ENCODE measurements at regions not wholly inside any gene's neighbourhood (a gene's known extent, or its start where the extent isn't known, plus 50 kb on each side); places are given as distances from the start of the nearest gene placed in this dataset.
"Not testable (repeated sequence)": the region's sequence is repeated elsewhere in the genome, so short reads cannot be mapped to it uniquely, and the experiment has no call there.

DNA sequence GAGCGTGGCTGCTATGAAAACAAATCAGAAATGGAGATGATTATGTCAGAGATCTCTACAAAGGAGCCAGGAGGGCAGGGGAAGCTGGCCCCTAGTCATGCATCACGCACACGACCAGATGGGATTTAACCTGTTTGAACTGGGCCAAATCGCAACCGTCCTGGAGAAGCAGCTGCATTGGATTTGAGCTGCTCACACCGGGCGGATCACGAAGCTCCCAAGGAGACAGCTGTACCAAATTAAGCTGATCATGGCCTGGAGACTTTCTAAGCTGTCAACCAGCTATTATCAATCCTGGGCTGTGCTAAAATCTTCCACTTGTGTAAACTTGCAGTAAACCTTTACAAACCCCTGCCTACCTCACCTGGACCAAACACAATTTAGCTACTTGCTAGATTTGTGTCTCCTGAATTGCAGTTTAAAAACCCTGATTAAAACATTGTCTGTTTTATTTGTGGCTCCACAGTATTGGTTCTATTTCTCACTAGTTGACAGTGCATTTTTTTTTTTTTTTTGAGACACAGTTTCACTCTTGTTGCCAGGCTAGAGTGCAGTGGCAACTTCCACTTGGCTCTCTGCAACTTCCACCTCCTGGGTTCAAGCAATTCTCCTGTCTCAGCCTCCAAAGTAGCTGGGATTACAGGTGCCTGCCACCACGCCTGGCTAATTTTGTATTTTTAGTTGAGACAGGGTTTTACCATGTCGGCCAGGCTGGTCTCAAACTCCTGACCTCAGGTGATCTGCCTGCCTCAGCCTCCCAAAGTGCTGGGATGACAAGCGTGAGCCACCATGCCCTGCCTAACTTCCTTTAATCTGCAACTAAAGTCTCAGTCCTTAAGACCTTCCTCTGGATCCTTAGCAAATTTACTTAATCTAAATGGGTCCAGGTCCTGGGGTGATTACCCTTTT lies 98.3 kb upstream of the GRIN2A start:
- no peaks in the 10 kb centered on the region for H3K27me3 ChIP-seq (ENCODE audit: control insufficient read depth in 3 of 3, insufficient read depth in 3 of 3, low read length in 2 of 3)
- H3K9ac ChIP-seq (ENCODE audit: insufficient read depth in 1 of 2, low read length in 2 of 2): no peak overlapping the region
- peaks cover 0 to 6% (median 4%) of the 10 kb centered on the region in 4 donors for H3K9me3 ChIP-seq (ENCODE audit: control insufficient read depth in 4 of 4, insufficient read depth in 3 of 4, low read length in 3 of 4)
- no peaks in the 10 kb centered on the region for H3K36me3 ChIP-seq (ENCODE audit: control insufficient read depth in 4 of 4, insufficient read depth in 4 of 4, low read length in 4 of 4)
- ATAC-seq (ENCODE audit: insufficient read depth, low FRiP score) (no peak), DNase-seq (no peak)
- TF ChIP-seq, protein P1, sequence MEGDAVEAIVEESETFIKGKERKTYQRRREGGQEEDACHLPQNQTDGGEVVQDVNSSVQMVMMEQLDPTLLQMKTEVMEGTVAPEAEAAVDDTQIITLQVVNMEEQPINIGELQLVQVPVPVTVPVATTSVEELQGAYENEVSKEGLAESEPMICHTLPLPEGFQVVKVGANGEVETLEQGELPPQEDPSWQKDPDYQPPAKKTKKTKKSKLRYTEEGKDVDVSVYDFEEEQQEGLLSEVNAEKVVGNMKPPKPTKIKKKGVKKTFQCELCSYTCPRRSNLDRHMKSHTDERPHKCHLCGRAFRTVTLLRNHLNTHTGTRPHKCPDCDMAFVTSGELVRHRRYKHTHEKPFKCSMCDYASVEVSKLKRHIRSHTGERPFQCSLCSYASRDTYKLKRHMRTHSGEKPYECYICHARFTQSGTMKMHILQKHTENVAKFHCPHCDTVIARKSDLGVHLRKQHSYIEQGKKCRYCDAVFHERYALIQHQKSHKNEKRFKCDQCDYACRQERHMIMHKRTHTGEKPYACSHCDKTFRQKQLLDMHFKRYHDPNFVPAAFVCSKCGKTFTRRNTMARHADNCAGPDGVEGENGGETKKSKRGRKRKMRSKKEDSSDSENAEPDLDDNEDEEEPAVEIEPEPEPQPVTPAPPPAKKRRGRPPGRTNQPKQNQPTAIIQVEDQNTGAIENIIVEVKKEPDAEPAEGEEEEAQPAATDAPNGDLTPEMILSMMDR (IDR thresholded peaks at IDR 0.05; ENCODE audit: control extremely low read depth, extremely low read depth): no peak
- no peak overlapping the region for H3K27ac ChIP-seq (ENCODE audit: low read depth in 1 of 2, low read length in 1 of 2)
- no peak overlapping the region for H3K4me3 ChIP-seq
- 59 to 71% methylated on average over 11 of the region's 11 CpGs for WGBS, 2 donors
- no peaks in the 10 kb centered on the region for H3K4me1 ChIP-seq (ENCODE audit: control insufficient read depth in 5 of 5, insufficient read depth in 5 of 5, low read length in 5 of 5)

DNA sequence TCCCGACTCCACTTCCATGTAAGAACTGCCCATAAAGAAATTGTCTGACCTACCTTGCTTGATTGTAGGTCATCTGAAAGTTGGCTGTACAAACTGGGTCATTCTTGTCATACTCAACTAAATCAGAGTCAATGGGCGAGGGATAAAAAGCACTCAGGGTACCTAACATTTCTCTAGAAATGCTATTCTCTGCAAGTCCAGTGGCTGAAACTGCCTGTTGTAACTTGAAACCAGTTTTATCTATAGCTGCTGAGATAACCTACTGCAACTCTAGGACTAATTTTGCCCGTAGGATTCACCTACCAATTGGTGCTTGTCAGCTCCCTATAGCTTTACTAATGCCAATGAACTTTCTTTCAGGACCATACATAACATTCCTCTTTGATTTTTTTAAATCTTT lies 100.1 kb upstream of the GRIN2A start:
- Histone ChIP-seq H3K27ac (ENCODE audit: low read depth in 1 of 2, low read length in 1 of 2) (no peak overlapping the region), H3K4me1 (ENCODE audit: control insufficient read depth in 5 of 5, insufficient read depth in 5 of 5, low read length in 5 of 5) (no peaks in the 10 kb centered on the region), H3K36me3 (ENCODE audit: control insufficient read depth in 4 of 4, insufficient read depth in 4 of 4, low read length in 4 of 4) (no peaks in the 10 kb centered on the region), H3K27me3 (ENCODE audit: control insufficient read depth in 3 of 3, insufficient read depth in 3 of 3, low read length in 2 of 3) (no peaks in the 10 kb centered on the region), H3K4me3 (no peak overlapping the region), H3K9ac (ENCODE audit: insufficient read depth in 1 of 2, low read length in 2 of 2) (no peak overlapping the region), H3K9me3 (ENCODE audit: control insufficient read depth in 4 of 4, insufficient read depth in 3 of 4, low read length in 3 of 4) (peaks cover 0 to 6% (median 4%) of the 10 kb centered on the region in 4 donors)
- TF ChIP-seq, protein P1 (IDR thresholded peaks at IDR 0.05; ENCODE audit: control extremely low read depth, extremely low read depth): no peak
- ATAC-seq (ENCODE audit: insufficient read depth, low FRiP score) (no peak), DNase-seq (no peak)
- WGBS, 2 donors: 54 to 76% methylated on average over 3 of the region's 3 CpGs

DNA sequence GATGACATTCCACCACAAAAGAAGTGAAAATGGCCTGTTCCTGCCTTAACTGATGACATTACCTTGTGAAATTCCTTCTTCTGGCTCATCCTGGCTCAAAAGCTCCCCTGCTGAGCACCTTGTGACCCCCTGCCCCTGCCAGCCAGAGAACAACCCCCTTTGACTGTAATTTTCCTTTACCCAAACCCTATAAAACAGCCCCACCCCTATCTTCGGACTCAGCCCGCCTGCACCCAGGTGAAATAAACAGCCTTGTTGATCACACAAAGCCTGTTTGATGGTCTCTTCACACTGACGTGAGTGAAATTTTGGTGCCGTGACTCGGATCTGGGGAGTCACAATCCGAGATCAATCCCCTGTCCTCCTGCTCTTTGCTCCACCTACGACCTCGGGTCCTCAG lies 101.0 kb upstream of the GRIN2A start:
- not testable (repeated sequence) for H3K36me3 ChIP-seq (ENCODE audit: control insufficient read depth in 4 of 4, insufficient read depth in 4 of 4, low read length in 4 of 4); H3K4me3 ChIP-seq; DNase-seq; H3K4me1 ChIP-seq (ENCODE audit: control insufficient read depth in 5 of 5, insufficient read depth in 5 of 5, low read length in 5 of 5); ATAC-seq (ENCODE audit: insufficient read depth, low FRiP score); H3K27ac ChIP-seq (ENCODE audit: low read depth in 1 of 2, low read length in 1 of 2); H3K9ac ChIP-seq (ENCODE audit: insufficient read depth in 1 of 2, low read length in 2 of 2); H3K27me3 ChIP-seq (ENCODE audit: control insufficient read depth in 3 of 3, insufficient read depth in 3 of 3, low read length in 2 of 3); H3K9me3 ChIP-seq (ENCODE audit: control insufficient read depth in 4 of 4, insufficient read depth in 3 of 4, low read length in 3 of 4)
- 72 to 78% methylated on average over 8 of the region's 8 CpGs for WGBS, 2 donors

DNA sequence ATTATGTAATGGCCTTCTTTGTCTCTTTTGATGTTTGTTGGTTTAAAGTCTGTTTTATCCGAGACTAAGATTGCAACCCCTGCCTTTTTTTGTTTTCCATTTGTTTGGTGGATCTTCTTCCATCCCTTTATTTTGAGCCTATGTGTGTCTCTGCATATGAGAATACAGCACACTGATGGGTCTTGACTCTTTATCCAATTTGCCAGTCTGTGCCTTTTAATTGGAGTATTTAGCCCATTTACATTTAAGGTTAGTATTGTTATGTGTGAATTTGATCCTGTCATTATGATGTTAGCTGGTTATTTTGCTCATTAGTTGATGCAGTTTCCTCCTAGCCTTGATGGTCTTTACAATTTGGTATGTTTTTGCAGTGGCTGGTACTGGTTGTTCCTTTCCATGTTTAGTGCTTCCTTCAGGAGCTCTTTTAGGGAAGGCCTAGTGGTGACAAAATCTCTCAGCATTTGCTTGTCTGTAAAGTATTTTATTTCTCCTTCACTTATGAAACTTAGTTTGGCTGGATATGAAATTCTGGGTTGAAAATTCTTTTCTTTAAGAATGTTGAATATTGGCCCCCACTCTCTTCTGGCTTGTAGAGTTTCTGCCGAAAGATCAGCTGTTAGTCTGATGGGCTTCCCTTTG lies 95.3 kb upstream of the ATF7IP2 start:
- not testable (repeated sequence) for H3K4me1 ChIP-seq (ENCODE audit: control insufficient read depth in 5 of 5, insufficient read depth in 5 of 5, low read length in 5 of 5); H3K27ac ChIP-seq (ENCODE audit: low read depth in 1 of 2, low read length in 1 of 2); H3K4me3 ChIP-seq; H3K9me3 ChIP-seq (ENCODE audit: control insufficient read depth in 4 of 4, insufficient read depth in 3 of 4, low read length in 3 of 4); ATAC-seq (ENCODE audit: insufficient read depth, low FRiP score); H3K27me3 ChIP-seq (ENCODE audit: control insufficient read depth in 3 of 3, insufficient read depth in 3 of 3, low read length in 2 of 3); H3K9ac ChIP-seq (ENCODE audit: insufficient read depth in 1 of 2, low read length in 2 of 2); H3K36me3 ChIP-seq (ENCODE audit: control insufficient read depth in 4 of 4, insufficient read depth in 4 of 4, low read length in 4 of 4); DNase-seq
- WGBS, 2 donors: 88 to 100% methylated on average over 1 to 2 of the region's 2 CpGs

DNA sequence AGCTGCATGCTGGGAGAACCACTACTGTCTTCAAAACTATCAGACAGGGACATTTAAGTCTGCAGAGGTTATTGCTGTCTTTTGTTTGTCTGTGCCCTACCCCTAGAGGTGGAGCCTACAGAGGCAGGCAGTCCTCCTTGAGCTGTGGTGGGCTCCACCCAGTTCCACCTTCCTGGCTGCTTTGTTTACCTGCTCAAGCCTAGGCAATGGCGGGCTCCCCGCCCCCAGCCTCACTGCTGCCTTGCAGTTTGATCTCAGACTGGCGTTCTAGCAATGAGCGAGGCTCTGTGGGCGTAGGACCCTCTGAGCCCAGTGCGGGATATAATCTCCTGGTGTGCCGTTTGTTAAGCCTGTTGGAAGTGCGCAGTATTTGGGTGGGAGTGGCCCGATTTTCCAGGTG lies 93.7 kb upstream of the ATF7IP2 start:
- not testable (repeated sequence) for H3K36me3 ChIP-seq (ENCODE audit: control insufficient read depth in 4 of 4, insufficient read depth in 4 of 4, low read length in 4 of 4); ATAC-seq (ENCODE audit: insufficient read depth, low FRiP score); H3K27ac ChIP-seq (ENCODE audit: low read depth in 1 of 2, low read length in 1 of 2); H3K4me1 ChIP-seq (ENCODE audit: control insufficient read depth in 5 of 5, insufficient read depth in 5 of 5, low read length in 5 of 5); H3K9me3 ChIP-seq (ENCODE audit: control insufficient read depth in 4 of 4, insufficient read depth in 3 of 4, low read length in 3 of 4); DNase-seq; H3K4me3 ChIP-seq; H3K27me3 ChIP-seq (ENCODE audit: control insufficient read depth in 3 of 3, insufficient read depth in 3 of 3, low read length in 2 of 3); H3K9ac ChIP-seq (ENCODE audit: insufficient read depth in 1 of 2, low read length in 2 of 2)
- 86 to 87% methylated on average over 9 of the region's 9 CpGs for WGBS, 2 donors

DNA sequence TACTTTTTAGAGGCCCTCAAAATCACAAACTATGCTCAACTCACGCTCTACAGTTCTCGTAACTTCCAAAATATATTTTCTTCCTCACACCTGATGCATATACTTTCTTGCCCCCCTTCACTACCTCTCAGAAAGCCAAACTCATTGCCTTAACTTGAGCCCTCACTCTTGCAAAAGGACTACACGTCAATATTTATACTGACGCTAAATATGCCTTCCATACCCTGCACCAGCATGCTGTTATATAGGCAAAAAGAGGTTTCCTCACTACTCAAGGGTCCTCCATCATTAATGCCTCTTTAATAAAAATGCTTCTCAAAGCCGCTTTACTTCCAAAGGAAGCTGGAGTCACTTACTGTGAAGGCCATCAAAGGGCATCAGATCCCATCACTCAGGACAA lies 92.9 kb upstream of the ATF7IP2 start:
- H3K4me1 ChIP-seq (ENCODE audit: control insufficient read depth in 5 of 5, insufficient read depth in 5 of 5, low read length in 5 of 5); H3K9me3 ChIP-seq (ENCODE audit: control insufficient read depth in 4 of 4, insufficient read depth in 3 of 4, low read length in 3 of 4); ATAC-seq (ENCODE audit: insufficient read depth, low FRiP score); H3K27ac ChIP-seq (ENCODE audit: low read depth in 1 of 2, low read length in 1 of 2); H3K36me3 ChIP-seq (ENCODE audit: control insufficient read depth in 4 of 4, insufficient read depth in 4 of 4, low read length in 4 of 4); H3K4me3 ChIP-seq; H3K9ac ChIP-seq (ENCODE audit: insufficient read depth in 1 of 2, low read length in 2 of 2); DNase-seq; H3K27me3 ChIP-seq (ENCODE audit: control insufficient read depth in 3 of 3, insufficient read depth in 3 of 3, low read length in 2 of 3): not testable (repeated sequence)
- 75 to 86% methylated on average over 5 of the region's 5 CpGs for WGBS, 2 donors
